DND-41 (cell line): ENCODE measurements at regions not wholly inside any gene's neighbourhood (a gene's known extent, or its start where the extent isn't known, plus 50 kb on each side); places are given as distances from the start of the nearest gene placed in this dataset.

Experiments used
- CTCF ChIP-seq: IDR thresholded peaks from 2 replicates; pipeline ENCODE4 v1.5.1; 2012; ENCODE audit warnings: borderline replicate concordance, low read length, moderate library complexity, mild to moderate bottlenecking; ENCODE audit not compliant: poor library complexity, severe bottlenecking; ENCODE audit errors: extremely low read depth
- EZH2 ChIP-seq: IDR thresholded peaks from 3 replicates; pipeline ENCODE4 v1.6.1; 2012; ENCODE audit warnings: borderline replicate concordance, low read depth, mild to moderate bottlenecking, moderate library complexity, low read length, inconsistent platforms; ENCODE audit not compliant: severe bottlenecking

GRCh38 chr13:68551701-68552522 lies 1321.8 kb upstream of the PCDH9 start:
- TF ChIP-seq CTCF (no peak), EZH2 (no peak)
